M059J (cell line): ENCODE measurements at regions not wholly inside any gene's neighbourhood (a gene's known extent, or its start where the extent isn't known, plus 50 kb on each side); places are given as distances from the start of the nearest gene placed in this dataset.
"Not testable (repeated sequence)": the region's sequence is repeated elsewhere in the genome, so short reads cannot be mapped to it uniquely, and the experiment has no call there.

ENCODE experiments used
- DNase-seq: peaks from one replicate; pipeline ENCODE4 v3.0.0-alpha.2; 2012; ENCODE audit warnings: low read depth

GRCh38 chr3:194067327-194067726 is 68.6 kb upstream of the HES1 start:
- DNase-seq: not testable (repeated sequence)

- peak; percentile 88 for DNase-seq
Measured at GRCh38 chr3:194067949-194068362, 68.0 kb upstream of the HES1 start.

- DNase-seq: peak; percentile 37
Measured at GRCh38 chr3:194069421-194070219, 66.3 kb upstream of the HES1 start.

GRCh38 chr3:194070220-194070633 is 65.7 kb upstream of the HES1 start:
- no peak for DNase-seq

- peak; percentile 96 for DNase-seq
Measured at GRCh38 chr3:194070634-194071409, 65.1 kb upstream of the HES1 start.

- DNase-seq: peak; percentile 70
Measured at GRCh38 chr3:194072097-194072428, 63.9 kb upstream of the HES1 start.

GRCh38 chr3:194072691-194073279 is 63.2 kb upstream of the HES1 start:
- DNase-seq: no peak

GRCh38 chr3:194073926-194074325 is 62.0 kb upstream of the HES1 start:
- DNase-seq: no peak

GRCh38 chr3:194075088-194075615 is 60.8 kb upstream of the HES1 start:
- DNase-seq: peak; percentile 29

GRCh38 chr3:194075802-194076460 is 60.0 kb upstream of the HES1 start:
- DNase-seq: peak; percentile 83

- no peak for DNase-seq
Measured at GRCh38 chr3:194076475-194076874, 59.5 kb upstream of the HES1 start.

- DNase-seq: no peak
Measured at GRCh38 chr3:194077602-194078001, 58.3 kb upstream of the HES1 start.

- no peak for DNase-seq
Measured at GRCh38 chr3:194078045-194078821, 57.7 kb upstream of the HES1 start.

GRCh38 chr3:194079702-194080172 is 56.2 kb upstream of the HES1 start:
- DNase-seq: no peak

GRCh38 chr3:194080436-194080835 is 55.5 kb upstream of the HES1 start:
- DNase-seq: no peak

GRCh38 chr3:194080913-194081800 is 54.8 kb upstream of the HES1 start:
- DNase-seq: no peak

- no peak for DNase-seq
Measured at GRCh38 chr3:194081826-194082225, 54.1 kb upstream of the HES1 start.

GRCh38 chr3:194082743-194083636 is 53.0 kb upstream of the HES1 start:
- no peak for DNase-seq

GRCh38 chr3:194083637-194084224 is 52.2 kb upstream of the HES1 start:
- DNase-seq: no peak
